IMR-90 (cell line): ENCODE measurements at regions not wholly inside any gene's neighbourhood (a gene's known extent, or its start where the extent isn't known, plus 50 kb on each side); places are given as distances from the start of the nearest gene placed in this dataset.

Experiments used
- ATAC-seq: fragments of 200-7000 bp; cut with Tn5 transposase; 2 replicates; pipeline ENCODE4 v1.9.1; 2020; ENCODE audit warnings: low read depth, mild to moderate bottlenecking, moderate library complexity
- BruUV-seq: library from RNA; stranded (reverse); fragments of 400-500 nt; replicated peaks from 2 replicates; lab custom pipeline; 2021; lab: Mats Ljungman, UMichigan
- CTCF ChIA-PET: fragments of 300-600 bp; formaldehyde crosslinking; extraction: SDS; loops from one replicate; lab custom pipeline; 2021; ENCODE audit warnings: antibody characterized with exemption; lab: Yijun Ruan, JAX
- POLR2A ChIA-PET: fragments of 300-600 bp; sonication (Branson Sonifier 250); formaldehyde crosslinking; loops from one replicate; lab custom pipeline; 2022; ENCODE audit warnings: antibody characterized with exemption; ENCODE audit not compliant: unreplicated experiment; lab: Charles Lee
- DNase-seq: peaks from one replicate; pipeline ENCODE4 v3.0.0; 2013
- H2AFZ ChIP-seq: replicated peaks from 2 replicates; pipeline ENCODE3; 2013; ENCODE audit warnings: low read length, mild to moderate bottlenecking; ENCODE audit not compliant: poor library complexity
- H2AK5ac ChIP-seq: 2 replicates; pipeline ENCODE4 v1.6.1; 2013; ENCODE audit warnings: low read depth, low read length, inconsistent platforms
- H2AK9ac ChIP-seq: replicated peaks from 2 replicates; pipeline ENCODE3; 2013; ENCODE audit warnings: mild to moderate bottlenecking, low read depth, low read length, moderate library complexity; ENCODE audit not compliant: poor library complexity
- H2BK120ac ChIP-seq: 2 replicates; pipeline ENCODE4 v1.6.1; 2013; ENCODE audit warnings: low read depth, low read length, inconsistent platforms
- H2BK15ac ChIP-seq: 3 replicates; pipeline ENCODE4 v1.6.1; 2013; ENCODE audit warnings: low read depth, low read length, inconsistent platforms
- H2BK20ac ChIP-seq: 2 replicates; pipeline ENCODE4 v1.6.1; 2013; ENCODE audit warnings: low read depth, mild to moderate bottlenecking, inconsistent platforms, low read length, moderate library complexity
- H2BK5ac ChIP-seq: 2 replicates; pipeline ENCODE4 v1.6.1; 2013; ENCODE audit warnings: mild to moderate bottlenecking, low read depth, low read length, inconsistent platforms; ENCODE audit not compliant: poor library complexity, severe bottlenecking
- H3K14ac ChIP-seq: replicated peaks from 2 replicates; pipeline ENCODE4 v1.6.1; 2013; ENCODE audit warnings: low read depth, low read length, inconsistent platforms
- H3K18ac ChIP-seq: 2 replicates; pipeline ENCODE4 v1.6.1; 2013; ENCODE audit warnings: low read depth, low read length, control low read depth
- H3K23ac ChIP-seq: 2 replicates; pipeline ENCODE4 v1.6.1; 2013; ENCODE audit warnings: low read depth, low read length, inconsistent platforms
- H3K27ac ChIP-seq: 2 replicates; pipeline ENCODE4 v1.5.1; 2013; ENCODE audit warnings: mild to moderate bottlenecking, control low read depth, low read length; ENCODE audit not compliant: insufficient read depth
- H3K27me3 ChIP-seq: 2 replicates; pipeline ENCODE4 v1.6.1; 2013; ENCODE audit warnings: low read length; ENCODE audit not compliant: control insufficient read depth, insufficient read depth
- H3K36me3 ChIP-seq: 2 replicates; pipeline ENCODE4 v1.6.1; 2013; ENCODE audit warnings: low read length, mixed read lengths; ENCODE audit not compliant: control insufficient read depth, insufficient read depth
- H3K4ac ChIP-seq: 2 replicates; pipeline ENCODE4 v1.6.1; 2013; ENCODE audit warnings: low read depth, low read length, inconsistent platforms
- H3K4me1 ChIP-seq: 2 replicates; pipeline ENCODE4 v1.6.1; 2013; ENCODE audit warnings: low read length, mixed read lengths; ENCODE audit not compliant: control insufficient read depth, insufficient read depth
- H3K4me2 ChIP-seq: 2 replicates; pipeline ENCODE4 v1.6.1; 2013; ENCODE audit warnings: low read depth, mild to moderate bottlenecking, control low read depth, low read length, moderate library complexity
- H3K4me3 ChIP-seq: 2 replicates; pipeline ENCODE4 v1.5.1; 2013; ENCODE audit warnings: low read depth, mild to moderate bottlenecking, control low read depth, low read length, moderate library complexity; ENCODE audit not compliant: insufficient read depth
- H3K56ac ChIP-seq: 2 replicates; pipeline ENCODE4 v1.6.1; 2013; ENCODE audit warnings: low read length, inconsistent platforms; ENCODE audit not compliant: insufficient read depth; ENCODE audit errors: extremely low read depth
- H3K79me1 ChIP-seq, 2 experiments: 2 replicates each; pipeline ENCODE4 v1.6.1; 2013; ENCODE audit warnings: low read length in 2 of 2, inconsistent platforms in 1 of 2, low read depth in 1 of 2
- H3K9ac ChIP-seq: 2 replicates; pipeline ENCODE4 v1.6.1; 2013; ENCODE audit warnings: low read depth, low read length, control low read depth
- H3K9me1 ChIP-seq: 2 replicates; pipeline ENCODE4 v1.6.1; 2013; ENCODE audit warnings: low read length, inconsistent platforms; ENCODE audit not compliant: insufficient read depth
- H3K9me3 ChIP-seq: 2 replicates; pipeline ENCODE4 v1.6.1; 2013; ENCODE audit warnings: low read length; ENCODE audit not compliant: control insufficient read depth, insufficient read depth
- H4K20me1 ChIP-seq: 2 replicates; pipeline ENCODE4 v1.6.1; 2013; ENCODE audit warnings: low read length, inconsistent platforms; ENCODE audit not compliant: insufficient read depth
- H4K5ac ChIP-seq: 2 replicates; pipeline ENCODE4 v1.6.1; 2013; ENCODE audit warnings: mild to moderate bottlenecking, low read depth, low read length, control low read depth
- H4K8ac ChIP-seq, 2 experiments: 2 replicates each; pipeline ENCODE4 v1.6.1; 2013; ENCODE audit warnings: low read depth in 2 of 2, low read length in 2 of 2, control low read depth in 1 of 2, inconsistent platforms in 1 of 2
- H4K91ac ChIP-seq: 2 replicates; pipeline ENCODE4 v1.6.1; 2013; ENCODE audit warnings: low read depth, low read length, inconsistent platforms; ENCODE audit not compliant: insufficient read depth
- RFX5 ChIP-seq: IDR thresholded peaks from 2 replicates; pipeline ENCODE4 v1.8.0; 2012; ENCODE audit warnings: low read depth, mild to moderate bottlenecking, low read length, moderate library complexity
- WGBS, 2 experiments: methylation state at CpG; one replicate each; pipeline versions ENCODE4 v1.1.5 to v1.1.7; 2013; ENCODE audit warnings: missing lambda C conversion rate in 2 of 2; ENCODE audit not compliant: insufficient read length in 1 of 2; ENCODE audit errors: extremely low coverage in 2 of 2; 5-methylcytosine and 5-hydroxymethylcytosine counted together
- dilution Hi-C: fragments of 300-500 bp; cut with HindIII; formaldehyde crosslinking; loops from one replicate; pipeline ENCODE4 v1.14.3; 2018; ENCODE audit warnings: low sequenced_read_pairs; ENCODE audit not compliant: unreplicated experiment
- in situ Hi-C: fragments of 300-500 bp; cut with MboI; formaldehyde crosslinking; loops from 3 replicates; pipeline ENCODE4 v1.14.3; 2019; ENCODE audit warnings: low sequenced_read_pairs, inconsistent platforms, mixed read lengths
- intact Hi-C: fragments of 100-400 bp; cut with micrococcal nuclease; formaldehyde crosslinking; loops from 2 replicates; pipeline ENCODE4 v1.10.0; 2022

DNA sequence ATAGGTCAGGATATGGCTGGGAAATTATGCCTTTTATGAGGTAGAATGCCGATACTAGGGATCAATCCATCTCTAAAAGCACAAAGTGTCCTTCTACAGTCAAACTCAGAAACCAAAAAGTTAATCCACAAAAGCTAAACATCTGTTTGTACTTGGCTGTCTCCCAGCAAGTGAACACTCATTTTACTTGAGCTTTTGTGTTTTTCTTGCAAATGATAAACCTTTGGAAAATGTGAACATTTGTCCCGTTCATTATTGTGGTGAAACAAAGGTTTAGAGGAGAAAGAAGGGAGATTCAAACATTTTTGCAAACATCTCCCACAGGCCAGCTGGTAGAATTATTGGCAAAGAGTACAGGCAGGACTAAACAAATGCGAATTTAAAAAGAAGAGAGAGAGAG, 300.6 kb upstream of the SPANXN1 start:
- H2AK5ac ChIP-seq = no peak overlapping the region
- WGBS, 2 experiments = no CpG with 5 or more reads among the region's 3 CpGs
- no peak overlapping the region for H3K18ac ChIP-seq
- ChIA-PET POLR2A (no interaction called here), CTCF (no interaction called here)
- no peak overlapping the region for H4K8ac ChIP-seq
- BruUV-seq = no TSS peak
- dilution Hi-C loops (no loop called here), intact Hi-C loops (no loop called here), in situ Hi-C loops (no loop called here)
- H3K23ac ChIP-seq = no peak overlapping the region
- no peak overlapping the region for H2BK5ac ChIP-seq
- no peak overlapping the region for H3K4me3 ChIP-seq
- ATAC-seq = no peak
- H3K27me3 ChIP-seq = no peaks in the 10 kb centered on the region
- no peak overlapping the region for H3K14ac ChIP-seq
- no peak overlapping the region for H3K56ac ChIP-seq
- H2AK9ac ChIP-seq = no peak overlapping the region
- H3K36me3 ChIP-seq = no peaks in the 10 kb centered on the region
- no peaks in the 10 kb centered on the region for H3K9me1 ChIP-seq
- H2AFZ ChIP-seq = no peak overlapping the region
- H3K4me1 ChIP-seq = no peaks in the 10 kb centered on the region
- TF ChIP-seq RFX5 = no peak
- no peak overlapping the region for H2BK20ac ChIP-seq
- no peak overlapping the region for H3K27ac ChIP-seq
- DNase-seq = no peak
- H3K9ac ChIP-seq = no peak overlapping the region
- H4K5ac ChIP-seq = no peak overlapping the region
- no peak overlapping the region for H3K4me2 ChIP-seq
- no peaks in the 10 kb centered on the region for H4K20me1 ChIP-seq
- peaks cover 9% of the 10 kb centered on the region; the same call in 1 of the 2 replicates for H3K9me3 ChIP-seq
- H2BK120ac ChIP-seq = no peak overlapping the region
- no peak overlapping the region for H4K91ac ChIP-seq
- no peak overlapping the region for H2BK15ac ChIP-seq
- no peaks in the 10 kb centered on the region for H3K79me1 ChIP-seq
- no peak overlapping the region for H3K4ac ChIP-seq
